Osteoblast (primary cell): ENCODE measurements at regions not wholly inside any gene's neighbourhood (a gene's known extent, or its start where the extent isn't known, plus 50 kb on each side); places are given as distances from the start of the nearest gene placed in this dataset.

Experiments used
- DNase-seq: peaks from one replicate; pipeline ENCODE4 v3.0.0; 2011; ENCODE audit warnings: low spot score, mixed read lengths; ENCODE audit not compliant: insufficient read length; ENCODE audit errors: missing footprints
- H2AFZ ChIP-seq: 2 replicates; pipeline ENCODE4 v1.6.0; 2011; ENCODE audit warnings: mild to moderate bottlenecking, low read length
- H3K27ac ChIP-seq: 2 replicates; pipeline ENCODE4 v1.5.1; 2011; ENCODE audit warnings: mild to moderate bottlenecking, low read depth, low read length, moderate library complexity
- H3K27me3 ChIP-seq: 2 replicates; pipeline ENCODE4 v1.6.0; 2012; ENCODE audit warnings: mild to moderate bottlenecking, control low read depth, inconsistent platforms, low read length, moderate library complexity; ENCODE audit not compliant: insufficient read depth
- H3K36me3 ChIP-seq: 2 replicates; pipeline ENCODE4 v1.5.1; 2011; ENCODE audit warnings: mild to moderate bottlenecking, low read length, control low read depth, moderate library complexity; ENCODE audit not compliant: insufficient read depth
- H3K4me1 ChIP-seq: 2 replicates; pipeline ENCODE4 v1.5.1; 2011; ENCODE audit warnings: mild to moderate bottlenecking, low read length, control low read depth, moderate library complexity; ENCODE audit not compliant: insufficient read depth
- H3K4me2 ChIP-seq: 2 replicates; pipeline ENCODE4 v1.6.0; 2011; ENCODE audit warnings: mild to moderate bottlenecking, low read length; ENCODE audit not compliant: insufficient read depth
- H3K4me3 ChIP-seq: fragments of 200-600 bp; sonication (generic); 3 replicates; pipeline ENCODE4 v1.5.1; 2012; ENCODE audit warnings: mild to moderate bottlenecking, low read length, inconsistent platforms; ENCODE audit not compliant: insufficient read depth
- H3K79me2 ChIP-seq: 2 replicates; pipeline ENCODE4 v1.6.0; 2012; ENCODE audit warnings: mild to moderate bottlenecking, low read length, control low read depth, inconsistent platforms; ENCODE audit not compliant: insufficient read depth
- H3K9me3 ChIP-seq: 2 replicates; pipeline ENCODE4 v1.5.1; 2011; ENCODE audit warnings: low read depth, low read length, control low read depth
- H4K20me1 ChIP-seq: 2 replicates; pipeline ENCODE4 v1.6.0; 2012; ENCODE audit warnings: mild to moderate bottlenecking, low read length, control low read depth; ENCODE audit not compliant: insufficient read depth
- TF ChIP-seq, protein P1 (sequence below): IDR thresholded peaks from 2 replicates; pipeline ENCODE4 v1.5.1; 2011; ENCODE audit warnings: mild to moderate bottlenecking, low read depth, low read length, moderate library complexity; ENCODE audit errors: extremely low read depth

- Histone ChIP-seq H3K36me3 (no peaks in the 10 kb centered on the region), H3K27me3 (no peaks in the 10 kb centered on the region), H3K4me3 (no peak overlapping the region), H3K4me2 (no peak overlapping the region), H4K20me1 (no peaks in the 10 kb centered on the region), H3K79me2 (no peaks in the 10 kb centered on the region), H2AFZ (no peak overlapping the region), H3K4me1 (no peaks in the 10 kb centered on the region), H3K9me3 (peaks cover 6% of the 10 kb centered on the region), H3K27ac (no peak overlapping the region)
- TF ChIP-seq, protein P1, sequence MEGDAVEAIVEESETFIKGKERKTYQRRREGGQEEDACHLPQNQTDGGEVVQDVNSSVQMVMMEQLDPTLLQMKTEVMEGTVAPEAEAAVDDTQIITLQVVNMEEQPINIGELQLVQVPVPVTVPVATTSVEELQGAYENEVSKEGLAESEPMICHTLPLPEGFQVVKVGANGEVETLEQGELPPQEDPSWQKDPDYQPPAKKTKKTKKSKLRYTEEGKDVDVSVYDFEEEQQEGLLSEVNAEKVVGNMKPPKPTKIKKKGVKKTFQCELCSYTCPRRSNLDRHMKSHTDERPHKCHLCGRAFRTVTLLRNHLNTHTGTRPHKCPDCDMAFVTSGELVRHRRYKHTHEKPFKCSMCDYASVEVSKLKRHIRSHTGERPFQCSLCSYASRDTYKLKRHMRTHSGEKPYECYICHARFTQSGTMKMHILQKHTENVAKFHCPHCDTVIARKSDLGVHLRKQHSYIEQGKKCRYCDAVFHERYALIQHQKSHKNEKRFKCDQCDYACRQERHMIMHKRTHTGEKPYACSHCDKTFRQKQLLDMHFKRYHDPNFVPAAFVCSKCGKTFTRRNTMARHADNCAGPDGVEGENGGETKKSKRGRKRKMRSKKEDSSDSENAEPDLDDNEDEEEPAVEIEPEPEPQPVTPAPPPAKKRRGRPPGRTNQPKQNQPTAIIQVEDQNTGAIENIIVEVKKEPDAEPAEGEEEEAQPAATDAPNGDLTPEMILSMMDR: no peak
- DNase-seq: no peak
Observed at GRCh38 chr4:57689693-57690205, 579.6 kb upstream of the IGFBP7 start.

DNA sequence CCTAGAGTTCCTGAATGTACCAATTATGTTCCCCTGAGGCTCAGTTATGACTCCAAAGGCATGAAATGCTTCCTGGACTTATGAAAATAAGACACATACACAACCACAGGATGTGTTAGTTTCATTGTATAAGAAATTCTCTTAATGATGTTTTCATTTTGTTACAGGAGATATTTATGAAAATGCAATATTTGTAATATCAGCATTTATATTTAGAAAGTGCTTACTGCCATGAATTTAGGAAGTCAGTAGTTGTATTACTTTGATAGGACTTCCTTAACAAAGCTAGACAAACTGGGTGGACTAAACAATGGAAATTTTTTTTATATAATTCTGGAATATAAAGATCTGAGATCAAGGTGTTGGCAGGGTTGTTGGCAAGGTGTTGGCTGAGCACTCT, 572.1 kb upstream of the IGFBP7 start:
- H3K9me3 ChIP-seq: no peaks in the 10 kb centered on the region
- H3K36me3 ChIP-seq: no peaks in the 10 kb centered on the region
- DNase-seq: no peak
- no peaks in the 10 kb centered on the region for H3K4me1 ChIP-seq
- H3K4me2 ChIP-seq: no peak overlapping the region
- no peaks in the 10 kb centered on the region for H3K27me3 ChIP-seq
- H4K20me1 ChIP-seq: no peaks in the 10 kb centered on the region
- H2AFZ ChIP-seq: no peak overlapping the region
- no peaks in the 10 kb centered on the region for H3K79me2 ChIP-seq
- no peak overlapping the region for H3K4me3 ChIP-seq
- TF ChIP-seq, protein P1: no peak
- H3K27ac ChIP-seq: no peak overlapping the region

GRCh38 chr4:57679969-57680368, 569.8 kb upstream of the IGFBP7 start:
- Histone ChIP-seq H3K4me2 (no peak overlapping the region), H3K9me3 (no peaks in the 10 kb centered on the region), H2AFZ (no peak overlapping the region), H4K20me1 (no peaks in the 10 kb centered on the region), H3K27me3 (no peaks in the 10 kb centered on the region), H3K79me2 (no peaks in the 10 kb centered on the region), H3K4me3 (no peak overlapping the region), H3K36me3 (no peaks in the 10 kb centered on the region), H3K4me1 (no peaks in the 10 kb centered on the region), H3K27ac (no peak overlapping the region)
- TF ChIP-seq, protein P1: no peak
- DNase-seq: no peak

DNA sequence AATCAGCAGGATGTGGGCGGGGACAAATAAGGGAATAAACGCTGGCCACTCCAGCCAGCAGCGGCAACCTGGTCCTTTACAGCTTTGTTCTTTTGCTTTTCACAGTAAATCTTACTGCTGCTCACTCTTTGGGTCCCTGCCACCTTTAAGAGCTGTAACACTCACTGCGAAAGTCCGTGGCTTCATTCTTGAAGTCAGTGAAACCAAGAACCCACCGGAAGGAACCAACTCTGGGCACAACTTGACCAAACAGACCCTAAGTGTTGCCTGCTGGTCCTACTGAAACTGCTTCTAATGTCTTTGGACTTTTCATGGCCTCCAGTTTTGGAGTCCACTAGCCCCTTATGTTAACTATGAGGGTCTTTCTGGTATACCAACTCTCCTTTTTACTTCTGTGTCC, 566.2 kb upstream of the IGFBP7 start:
- Histone ChIP-seq H2AFZ (no peak overlapping the region), H4K20me1 (no peaks in the 10 kb centered on the region), H3K4me3 (no peak overlapping the region), H3K9me3 (no peaks in the 10 kb centered on the region), H3K4me2 (no peak overlapping the region), H3K4me1 (no peaks in the 10 kb centered on the region), H3K27ac (no peak overlapping the region), H3K36me3 (no peaks in the 10 kb centered on the region), H3K79me2 (no peaks in the 10 kb centered on the region), H3K27me3 (no peaks in the 10 kb centered on the region)
- TF ChIP-seq, protein P1: no peak
- DNase-seq: no peak
